ENCODE measurements at regions not wholly inside any gene's neighbourhood (a gene's known extent, or its start where the extent isn't known, plus 50 kb on each side); places are given as distances from the start of the nearest gene placed in this dataset.

DNA sequence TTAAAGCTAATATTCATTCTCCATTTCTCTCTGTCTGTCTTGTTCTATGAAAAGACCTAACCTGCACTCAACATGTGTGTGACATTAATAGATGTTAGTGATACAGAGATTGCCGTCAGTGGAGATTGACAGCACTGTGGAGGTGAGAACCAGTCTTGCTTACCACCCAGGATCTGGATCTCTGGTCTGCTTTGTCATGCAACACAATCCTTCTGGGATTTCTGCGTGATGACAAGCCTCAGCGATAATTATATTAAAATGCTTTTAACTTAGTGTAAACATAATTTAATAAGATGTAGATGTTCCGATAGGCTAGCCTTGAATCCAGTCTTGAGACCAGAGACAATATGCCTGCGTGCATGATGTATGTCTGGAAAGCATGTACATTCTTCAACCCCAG, 262.0 kb upstream of the ZNF717 start:
- H3K27me3 ChIP-seq, result no peaks in the 10 kb centered on the region
- H3K4me1 ChIP-seq, result peaks cover 0 to 9% (median 0%) of the 10 kb centered on the region in 4 donors
- no peaks in the 10 kb centered on the region for H3K9me3 ChIP-seq
- no peak overlapping the region for H3K4me3 ChIP-seq
- no peak for DNase-seq
- no peak overlapping the region for H3K27ac ChIP-seq
- no peaks in the 10 kb centered on the region for H3K36me3 ChIP-seq
- intact Hi-C loops (cut with DNase I; ENCODE audit: low total_unique reads), result no loop called here
- WGBS, 5 donors, result 81 to 90% (median 86%) methylated on average over 5 of the region's 5 CpGs
- no peak for TF ChIP-seq EP300 (IDR thresholded peaks at IDR 0.05)
- TF ChIP-seq, protein P1, sequence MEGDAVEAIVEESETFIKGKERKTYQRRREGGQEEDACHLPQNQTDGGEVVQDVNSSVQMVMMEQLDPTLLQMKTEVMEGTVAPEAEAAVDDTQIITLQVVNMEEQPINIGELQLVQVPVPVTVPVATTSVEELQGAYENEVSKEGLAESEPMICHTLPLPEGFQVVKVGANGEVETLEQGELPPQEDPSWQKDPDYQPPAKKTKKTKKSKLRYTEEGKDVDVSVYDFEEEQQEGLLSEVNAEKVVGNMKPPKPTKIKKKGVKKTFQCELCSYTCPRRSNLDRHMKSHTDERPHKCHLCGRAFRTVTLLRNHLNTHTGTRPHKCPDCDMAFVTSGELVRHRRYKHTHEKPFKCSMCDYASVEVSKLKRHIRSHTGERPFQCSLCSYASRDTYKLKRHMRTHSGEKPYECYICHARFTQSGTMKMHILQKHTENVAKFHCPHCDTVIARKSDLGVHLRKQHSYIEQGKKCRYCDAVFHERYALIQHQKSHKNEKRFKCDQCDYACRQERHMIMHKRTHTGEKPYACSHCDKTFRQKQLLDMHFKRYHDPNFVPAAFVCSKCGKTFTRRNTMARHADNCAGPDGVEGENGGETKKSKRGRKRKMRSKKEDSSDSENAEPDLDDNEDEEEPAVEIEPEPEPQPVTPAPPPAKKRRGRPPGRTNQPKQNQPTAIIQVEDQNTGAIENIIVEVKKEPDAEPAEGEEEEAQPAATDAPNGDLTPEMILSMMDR (IDR thresholded peaks at IDR 0.05), result no peak
- TF ChIP-seq POLR2AphosphoS5 (IDR thresholded peaks at IDR 0.05), result no peak
- TF ChIP-seq POLR2A (IDR thresholded peaks at IDR 0.05), result no peak

DNA sequence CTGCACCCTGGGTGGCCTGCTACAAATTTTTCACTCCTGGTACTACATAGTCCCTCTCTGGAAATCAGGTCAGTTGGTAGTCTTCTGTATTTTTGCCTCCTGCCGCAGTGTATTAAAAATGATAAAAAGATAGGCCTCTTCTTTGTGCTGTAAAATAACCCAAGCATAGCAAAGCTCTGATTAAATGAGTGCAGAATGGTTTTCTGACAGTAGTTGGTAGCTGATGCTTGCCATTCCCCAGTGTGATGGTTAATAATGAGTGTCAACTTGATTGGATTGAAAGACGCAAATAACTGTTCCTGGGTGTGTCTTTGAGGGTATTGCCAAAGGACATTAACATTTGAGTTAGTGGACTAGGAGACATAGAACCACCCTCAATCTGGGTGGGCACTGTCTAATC, 264.4 kb upstream of the ZNF717 start:
- intact Hi-C loops (cut with DNase I; ENCODE audit: low total_unique reads), result no loop called here
- 80 to 93% (median 90%) methylated on average over 2 of the region's 2 CpGs for WGBS, 5 donors
- no peak for TF ChIP-seq EP300 (IDR thresholded peaks at IDR 0.05)
- TF ChIP-seq POLR2A (IDR thresholded peaks at IDR 0.05), result no peak
- TF ChIP-seq, protein P1 (IDR thresholded peaks at IDR 0.05), result no peak
- DNase-seq, result no peak
- Histone ChIP-seq H3K27me3 (no peaks in the 10 kb centered on the region), H3K9me3 (peaks cover 0 to under 1% (median 0%) of the 10 kb centered on the region in 4 donors), H3K4me3 (no peak overlapping the region), H3K27ac (no peak overlapping the region), H3K4me1 (peaks cover 0 to 2% (median 0%) of the 10 kb centered on the region in 4 donors), H3K36me3 (no peaks in the 10 kb centered on the region)

DNA sequence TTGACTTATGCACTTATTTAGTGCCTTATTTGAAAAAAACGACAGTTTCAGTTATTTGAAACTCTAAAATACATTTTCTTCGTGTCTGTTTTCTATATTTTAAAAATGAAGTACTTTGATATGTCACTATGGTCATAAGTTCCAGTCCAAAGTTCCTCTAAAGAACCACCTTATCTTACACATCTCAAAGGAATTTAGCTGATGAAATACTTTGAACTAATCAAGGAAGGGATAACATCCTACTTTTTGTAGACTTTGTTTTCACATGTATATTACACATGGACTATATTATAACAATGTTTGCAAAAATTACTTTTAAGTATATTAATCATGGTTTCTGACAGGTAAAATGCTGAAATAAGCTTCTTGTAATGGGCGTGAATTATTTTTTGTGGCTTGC, 265.8 kb upstream of the ZNF717 start:
- Histone ChIP-seq H3K4me1 (no peaks in the 10 kb centered on the region), H3K4me3 (no peak overlapping the region)
- WGBS, 5 donors, result 60 to 71% (median 66%) methylated on average over 3 of the region's 3 CpGs

DNA sequence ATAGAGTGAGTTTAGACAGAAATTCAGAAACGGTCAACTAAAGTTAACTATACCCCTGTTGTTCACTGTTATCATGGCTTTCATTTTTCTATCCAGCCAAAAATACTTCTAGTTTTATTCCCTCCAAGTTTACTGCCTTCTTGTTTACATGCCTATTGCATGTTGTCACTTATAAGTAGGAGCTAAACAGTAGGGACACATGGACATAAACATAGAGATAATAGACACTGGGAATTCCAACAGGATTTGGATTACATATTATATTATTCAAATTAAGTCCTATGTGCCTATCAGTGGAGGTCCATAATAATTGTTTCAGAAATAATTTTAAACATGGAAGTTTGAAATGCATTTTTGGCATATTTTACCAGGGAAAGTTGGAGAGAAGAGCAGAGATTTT, 269.1 kb upstream of the ZNF717 start:
- no peaks in the 10 kb centered on the region for H3K36me3 ChIP-seq
- TF ChIP-seq, protein P1 (IDR thresholded peaks at IDR 0.05), result no peak
- TF ChIP-seq POLR2AphosphoS5 (IDR thresholded peaks at IDR 0.05), result no peak
- TF ChIP-seq EP300 (IDR thresholded peaks at IDR 0.05), result no peak
- no peak for TF ChIP-seq POLR2A (IDR thresholded peaks at IDR 0.05)
- no peaks in the 10 kb centered on the region for H3K4me1 ChIP-seq
- no peaks in the 10 kb centered on the region for H3K27me3 ChIP-seq
- H3K4me3 ChIP-seq, result no peak overlapping the region
- DNase-seq, result no peak
- peaks cover 0 to 8% (median 3%) of the 10 kb centered on the region in 4 donors for H3K9me3 ChIP-seq
- 52 to 72% (median 60%) methylated on average over 1 of the region's 1 CpG for WGBS, 5 donors
- H3K27ac ChIP-seq, result no peak overlapping the region
- intact Hi-C loops (cut with DNase I; ENCODE audit: low total_unique reads), result no loop called here

More for the DNA sequence above, 265.8 kb upstream of the ZNF717 start:
- Histone ChIP-seq H3K27ac (no peak overlapping the region), H3K36me3 (no peaks in the 10 kb centered on the region), H3K9me3 (peaks cover 0 to 8% (median 3%) of the 10 kb centered on the region in 4 donors), H3K27me3 (no peaks in the 10 kb centered on the region)
- no peak for DNase-seq
- intact Hi-C loops (cut with DNase I; ENCODE audit: low total_unique reads), result no loop called here
- TF ChIP-seq, protein P1 (IDR thresholded peaks at IDR 0.05), result no peak
- TF ChIP-seq POLR2AphosphoS5 (IDR thresholded peaks at IDR 0.05) (no peak), EP300 (IDR thresholded peaks at IDR 0.05) (no peak), POLR2A (IDR thresholded peaks at IDR 0.05) (no peak)

Measured in stomach (tissue), 8 donors.